HEK293T (cell line): ENCODE measurements at regions not wholly inside any gene's neighbourhood (a gene's known extent, or its start where the extent isn't known, plus 50 kb on each side); places are given as distances from the start of the nearest gene placed in this dataset.

Experiments
- BHLHE40 ChIP-seq: fragments of 450-650 bp; IDR thresholded peaks from 2 replicates; pipeline ENCODE4 v1.6.1; 2016; ENCODE audit warnings: mild to moderate bottlenecking, moderate library complexity, borderline replicate concordance
- CTBP1 ChIP-seq: fragments of 450-650 bp; IDR thresholded peaks from 2 replicates; pipeline ENCODE4 v1.6.1; 2016; ENCODE audit warnings: borderline replicate concordance
- ELF4 ChIP-seq: fragments of 450-650 bp; IDR thresholded peaks from 2 replicates; pipeline ENCODE4 v1.6.1; 2017; ENCODE audit warnings: antibody characterized with exemption
- HDGF ChIP-seq: fragments of 450-650 bp; IDR thresholded peaks from 2 replicates; pipeline ENCODE4 v1.6.1; 2017; ENCODE audit warnings: antibody characterized with exemption, borderline replicate concordance
- TARDBP ChIP-seq: fragments of 450-650 bp; IDR thresholded peaks from 2 replicates; pipeline ENCODE4 v1.6.1; 2016

DNA sequence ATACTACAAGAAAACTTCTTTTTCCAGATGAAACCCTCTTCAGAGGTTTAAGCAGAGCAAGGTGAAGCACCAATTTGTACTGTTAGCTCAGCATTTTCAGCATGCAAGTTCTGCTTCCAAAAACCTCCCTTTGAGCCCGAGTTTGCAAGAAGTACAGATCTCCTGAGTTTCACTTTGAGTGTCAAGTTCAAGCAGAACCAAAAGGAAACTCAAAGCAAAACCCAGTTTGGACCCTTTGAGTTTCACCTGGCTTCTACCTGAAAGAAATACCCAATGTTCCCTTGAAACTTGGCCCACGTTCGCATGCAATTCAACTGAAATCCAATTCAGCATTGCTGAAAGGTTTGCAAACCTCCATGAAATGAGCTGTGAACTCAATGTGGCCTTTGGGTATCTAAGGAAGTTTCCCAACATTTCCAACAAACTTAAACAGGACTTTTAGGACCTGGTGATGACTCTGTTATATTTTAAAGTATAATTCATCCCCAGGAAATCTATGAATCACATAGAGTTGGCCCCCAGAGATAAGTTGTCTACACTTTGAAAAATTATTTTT is 62.9 kb upstream of the HBS1L start:
- TF ChIP-seq TARDBP (no peak), CTBP1 (no peak), ELF4 (no peak), BHLHE40 (no peak), HDGF (no peak)
